NB4 (cell line): ENCODE measurements at regions not wholly inside any gene's neighbourhood (a gene's known extent, or its start where the extent isn't known, plus 50 kb on each side); places are given as distances from the start of the nearest gene placed in this dataset.

ENCODE experiments used
- MYC ChIP-seq: IDR thresholded peaks from 2 replicates; pipeline ENCODE4 v1.6.1; 2011; ENCODE audit warnings: low read depth, low read length
- POLR2A ChIP-seq: IDR thresholded peaks from 2 replicates; pipeline ENCODE4 v1.6.1; 2011; ENCODE audit warnings: mild to moderate bottlenecking; ENCODE audit not compliant: insufficient read length; ENCODE audit errors: extremely low read depth
- TF ChIP-seq, protein P1 (sequence below): IDR thresholded peaks from one replicate; pipeline ENCODE4 v1.5.1; 2012; ENCODE audit warnings: low read depth, low read length
- TF ChIP-seq, protein P2 (sequence below): IDR thresholded peaks from 2 replicates; pipeline ENCODE4 v1.6.1; 2011; ENCODE audit warnings: low read depth, low read length

GRCh38 chr4:181529537-181529936 is 713.7 kb upstream of the TENM3 start:
- TF ChIP-seq MYC (no peak), POLR2A (no peak)
- TF ChIP-seq, protein P1, sequence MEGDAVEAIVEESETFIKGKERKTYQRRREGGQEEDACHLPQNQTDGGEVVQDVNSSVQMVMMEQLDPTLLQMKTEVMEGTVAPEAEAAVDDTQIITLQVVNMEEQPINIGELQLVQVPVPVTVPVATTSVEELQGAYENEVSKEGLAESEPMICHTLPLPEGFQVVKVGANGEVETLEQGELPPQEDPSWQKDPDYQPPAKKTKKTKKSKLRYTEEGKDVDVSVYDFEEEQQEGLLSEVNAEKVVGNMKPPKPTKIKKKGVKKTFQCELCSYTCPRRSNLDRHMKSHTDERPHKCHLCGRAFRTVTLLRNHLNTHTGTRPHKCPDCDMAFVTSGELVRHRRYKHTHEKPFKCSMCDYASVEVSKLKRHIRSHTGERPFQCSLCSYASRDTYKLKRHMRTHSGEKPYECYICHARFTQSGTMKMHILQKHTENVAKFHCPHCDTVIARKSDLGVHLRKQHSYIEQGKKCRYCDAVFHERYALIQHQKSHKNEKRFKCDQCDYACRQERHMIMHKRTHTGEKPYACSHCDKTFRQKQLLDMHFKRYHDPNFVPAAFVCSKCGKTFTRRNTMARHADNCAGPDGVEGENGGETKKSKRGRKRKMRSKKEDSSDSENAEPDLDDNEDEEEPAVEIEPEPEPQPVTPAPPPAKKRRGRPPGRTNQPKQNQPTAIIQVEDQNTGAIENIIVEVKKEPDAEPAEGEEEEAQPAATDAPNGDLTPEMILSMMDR: no peak
- TF ChIP-seq, protein P2, sequence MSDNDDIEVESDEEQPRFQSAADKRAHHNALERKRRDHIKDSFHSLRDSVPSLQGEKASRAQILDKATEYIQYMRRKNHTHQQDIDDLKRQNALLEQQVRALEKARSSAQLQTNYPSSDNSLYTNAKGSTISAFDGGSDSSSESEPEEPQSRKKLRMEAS: no peak
